C4-2B (cell line): ENCODE measurements at regions not wholly inside any gene's neighbourhood (a gene's known extent, or its start where the extent isn't known, plus 50 kb on each side); places are given as distances from the start of the nearest gene placed in this dataset.
"Not testable (repeated sequence)": the region's sequence is repeated elsewhere in the genome, so short reads cannot be mapped to it uniquely, and the experiment has no call there.

Experiments used
- H3K27ac ChIP-seq: fragments of 450-650 bp; 2 replicates; pipeline ENCODE4 v1.5.1; 2017
- ZFX ChIP-seq: fragments of 450-650 bp; IDR thresholded peaks from 2 replicates; pipeline ENCODE4 v1.6.1; 2017
- TF ChIP-seq, protein P1 (sequence below): fragments of 450-650 bp; conservative IDR thresholded peaks from 2 replicates; pipeline ENCODE4 v1.5.1; 2017; ENCODE audit warnings: mild to moderate bottlenecking

DNA sequence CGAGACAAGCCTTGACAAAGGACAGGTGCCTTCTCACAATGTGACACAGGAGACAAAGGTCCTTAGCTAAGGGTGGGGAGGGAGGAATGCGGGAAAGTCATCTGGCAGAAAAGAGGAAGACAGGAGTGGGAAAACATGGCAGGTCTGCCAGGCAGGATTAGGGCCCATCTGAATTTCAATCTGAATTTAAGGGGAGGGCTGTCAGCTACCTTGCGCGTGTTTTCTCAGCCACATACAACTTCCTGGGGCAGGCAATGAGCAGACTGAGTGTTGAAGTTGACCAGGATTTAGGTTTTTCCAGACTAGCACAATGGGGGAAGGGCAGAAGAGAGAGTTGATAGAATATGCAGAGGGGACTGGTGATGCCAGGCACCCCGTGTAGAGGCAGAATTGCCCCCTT lies 66.7 kb upstream of the LARGE1 start:
- TF ChIP-seq ZFX, result no peak
- TF ChIP-seq, protein P1, sequence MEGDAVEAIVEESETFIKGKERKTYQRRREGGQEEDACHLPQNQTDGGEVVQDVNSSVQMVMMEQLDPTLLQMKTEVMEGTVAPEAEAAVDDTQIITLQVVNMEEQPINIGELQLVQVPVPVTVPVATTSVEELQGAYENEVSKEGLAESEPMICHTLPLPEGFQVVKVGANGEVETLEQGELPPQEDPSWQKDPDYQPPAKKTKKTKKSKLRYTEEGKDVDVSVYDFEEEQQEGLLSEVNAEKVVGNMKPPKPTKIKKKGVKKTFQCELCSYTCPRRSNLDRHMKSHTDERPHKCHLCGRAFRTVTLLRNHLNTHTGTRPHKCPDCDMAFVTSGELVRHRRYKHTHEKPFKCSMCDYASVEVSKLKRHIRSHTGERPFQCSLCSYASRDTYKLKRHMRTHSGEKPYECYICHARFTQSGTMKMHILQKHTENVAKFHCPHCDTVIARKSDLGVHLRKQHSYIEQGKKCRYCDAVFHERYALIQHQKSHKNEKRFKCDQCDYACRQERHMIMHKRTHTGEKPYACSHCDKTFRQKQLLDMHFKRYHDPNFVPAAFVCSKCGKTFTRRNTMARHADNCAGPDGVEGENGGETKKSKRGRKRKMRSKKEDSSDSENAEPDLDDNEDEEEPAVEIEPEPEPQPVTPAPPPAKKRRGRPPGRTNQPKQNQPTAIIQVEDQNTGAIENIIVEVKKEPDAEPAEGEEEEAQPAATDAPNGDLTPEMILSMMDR, result no peak

DNA sequence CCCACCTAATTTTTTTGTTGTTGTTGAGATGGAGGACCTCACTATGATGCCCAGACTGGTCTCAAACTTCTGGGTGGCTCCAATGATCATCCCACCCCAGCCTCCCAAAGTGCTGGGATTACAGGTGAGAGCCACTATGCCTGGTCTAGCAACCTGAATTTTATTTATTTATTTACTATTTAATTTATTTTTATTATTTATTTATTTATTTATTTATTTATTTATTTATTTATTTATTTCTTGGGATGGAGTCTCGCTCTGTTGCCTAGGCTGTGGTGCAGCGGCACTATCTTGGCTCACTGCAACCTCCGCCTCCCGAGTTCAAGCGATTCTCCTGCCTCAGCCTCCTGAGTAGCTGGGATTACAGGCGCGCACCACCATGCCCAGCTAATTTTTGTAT lies 69.0 kb upstream of the LARGE1 start:
- H3K27ac ChIP-seq, result not testable (repeated sequence)

More for the DNA sequence above, 66.7 kb upstream of the LARGE1 start:
- no peak overlapping the region for H3K27ac ChIP-seq

DNA sequence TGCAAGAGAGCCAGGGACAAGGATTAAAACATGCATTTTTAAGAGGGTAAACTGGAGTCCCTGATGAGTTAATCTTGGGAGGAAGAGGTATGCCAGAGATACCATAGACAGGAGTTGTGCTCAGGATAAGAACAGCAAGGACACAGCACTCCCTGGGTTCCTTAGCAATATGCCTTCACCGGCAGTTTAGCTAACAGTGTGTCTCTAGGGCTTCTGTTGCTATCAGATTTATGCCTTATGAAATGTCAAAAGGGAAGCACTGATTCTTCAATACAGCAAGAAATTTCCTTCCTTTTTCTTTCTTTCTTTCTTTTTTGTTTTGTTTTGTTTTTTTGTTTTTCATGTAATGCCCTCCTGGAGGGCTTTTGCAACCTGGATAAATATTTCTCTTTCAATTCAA lies 71.3 kb upstream of the LARGE1 start:
- H3K27ac ChIP-seq, result no peak overlapping the region
- TF ChIP-seq, protein P1, result no peak
- TF ChIP-seq ZFX, result no peak

- TF ChIP-seq, protein P1, result no peak
- no peak for TF ChIP-seq ZFX
- H3K27ac ChIP-seq, result no peak overlapping the region
These were observed 76.5 kb upstream of the LARGE1 start for GRCh38 chr22:33996824-33997223.

DNA sequence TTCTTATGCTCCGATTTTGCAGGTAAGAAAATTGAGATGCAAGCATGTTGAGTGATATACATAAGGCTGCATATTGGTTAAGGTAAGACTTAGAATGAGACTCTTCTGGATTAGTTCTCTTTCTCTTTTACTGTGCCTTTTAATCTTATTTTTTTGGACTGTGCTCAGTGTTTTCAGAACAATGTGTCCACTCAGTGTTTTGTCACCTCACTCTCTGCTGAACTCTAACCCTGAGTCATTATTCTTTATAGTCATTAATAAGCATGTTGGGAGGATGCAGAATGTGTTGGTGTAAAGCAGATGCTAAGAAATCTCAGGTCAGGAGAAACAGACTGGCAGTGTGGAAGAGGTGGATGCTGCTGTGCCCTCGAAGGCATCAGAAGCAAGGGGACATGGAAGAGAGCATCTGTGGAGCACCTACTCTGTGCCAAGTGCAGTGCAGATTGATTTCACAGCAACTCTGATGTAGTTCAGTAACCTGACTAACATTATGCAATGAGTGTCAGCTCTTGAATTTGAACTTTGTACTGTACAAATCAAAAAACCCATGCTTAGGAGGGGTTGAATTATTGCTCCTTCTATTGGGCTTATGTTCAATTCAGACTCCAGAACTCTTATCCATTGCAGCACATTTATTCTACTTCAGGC lies 80.7 kb upstream of the LARGE1 start:
- TF ChIP-seq, protein P1, result no peak
- no peak for TF ChIP-seq ZFX
- no peak overlapping the region for H3K27ac ChIP-seq

DNA sequence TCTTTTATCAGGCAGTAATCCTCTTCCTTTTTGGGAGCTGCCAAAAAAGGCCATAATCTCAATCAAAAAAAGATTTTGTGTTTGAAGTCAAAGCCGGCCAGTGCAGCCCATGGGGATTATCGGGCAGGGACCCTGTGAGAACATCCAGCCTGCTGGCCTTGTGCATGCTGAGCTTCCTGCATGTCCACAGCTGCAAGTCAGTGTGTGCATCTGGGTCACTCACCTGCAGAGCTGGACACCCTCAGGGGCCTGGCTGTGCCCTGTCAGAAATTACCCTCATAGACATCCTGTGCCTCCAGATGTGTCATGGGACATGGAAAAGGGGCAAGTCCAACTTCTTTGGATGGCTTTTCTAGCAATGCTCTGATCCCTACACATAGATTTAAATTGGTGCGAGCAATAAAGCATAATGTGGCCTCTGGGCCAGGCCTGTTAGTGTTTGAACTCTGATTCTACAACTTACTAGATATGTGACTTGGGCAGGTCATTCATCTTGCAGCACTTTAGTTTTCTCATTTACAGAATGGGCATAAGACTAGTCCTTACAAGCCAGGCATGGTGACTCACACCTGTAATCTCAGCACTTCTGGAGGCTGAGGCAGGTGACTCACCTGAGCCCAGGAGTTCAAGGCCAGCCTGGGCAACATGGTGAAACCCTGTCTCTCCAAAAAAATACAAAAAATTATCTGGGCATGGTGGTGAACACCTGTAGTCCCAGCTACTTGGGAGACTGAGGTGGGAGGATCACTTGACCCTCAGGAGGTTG lies 81.6 kb upstream of the LARGE1 start:
- TF ChIP-seq ZFX, result no peak
- TF ChIP-seq, protein P1, result no peak
- no peak overlapping the region for H3K27ac ChIP-seq

- TF ChIP-seq, protein P1, result no peak
- no peak for TF ChIP-seq ZFX
These were observed 83.8 kb upstream of the LARGE1 start for GRCh38 chr22:34004058-34004457.

DNA sequence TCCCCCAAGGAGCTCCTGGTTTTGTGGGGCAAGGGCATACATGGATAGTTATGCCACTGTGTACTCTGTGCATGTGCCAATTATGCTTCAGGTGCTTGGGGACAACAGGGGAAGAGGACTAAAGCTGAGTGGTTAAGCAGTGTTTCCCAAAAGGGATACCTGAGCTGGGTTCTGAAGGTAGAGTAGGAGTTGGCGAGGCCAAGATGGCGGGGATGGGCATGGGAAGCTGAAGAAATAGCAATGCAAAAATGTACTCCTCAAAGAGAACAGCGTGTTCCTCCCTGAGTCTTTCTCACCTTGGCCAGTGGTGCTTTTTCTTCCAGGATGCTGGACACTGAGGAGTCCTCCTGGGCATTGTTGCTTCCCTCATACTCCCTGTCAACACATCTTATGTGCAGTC lies 90.0 kb upstream of the LARGE1 start:
- no peak overlapping the region for H3K27ac ChIP-seq
- no peak for TF ChIP-seq ZFX
- TF ChIP-seq, protein P1, result no peak

More at GRCh38 chr22:34004058-34004457, 83.8 kb upstream of the LARGE1 start:
- H3K27ac ChIP-seq, result no peak overlapping the region
